ENCODE measurements at regions not wholly inside any gene's neighbourhood (a gene's known extent, or its start where the extent isn't known, plus 50 kb on each side); places are given as distances from the start of the nearest gene placed in this dataset.

GRCh38 chrX:93538575-93538974 lies 134.8 kb downstream of the NAP1L3 start:
- Histone ChIP-seq H3K4me3 (no peak overlapping the region), H3K36me3 (no peaks in the 10 kb centered on the region), H3K27ac (no peak overlapping the region), H3K4me1 (no peaks in the 10 kb centered on the region), H3K27me3 (ENCODE audit: low read depth) (no peaks in the 10 kb centered on the region), H3K9me3 (no peaks in the 10 kb centered on the region)
- DNase-seq (no peak), ATAC-seq (no peak)
- TF ChIP-seq CTCF (IDR thresholded peaks at IDR 0.05) = no peak
- intact Hi-C loops (cut with DNase I) = no loop called here

DNA sequence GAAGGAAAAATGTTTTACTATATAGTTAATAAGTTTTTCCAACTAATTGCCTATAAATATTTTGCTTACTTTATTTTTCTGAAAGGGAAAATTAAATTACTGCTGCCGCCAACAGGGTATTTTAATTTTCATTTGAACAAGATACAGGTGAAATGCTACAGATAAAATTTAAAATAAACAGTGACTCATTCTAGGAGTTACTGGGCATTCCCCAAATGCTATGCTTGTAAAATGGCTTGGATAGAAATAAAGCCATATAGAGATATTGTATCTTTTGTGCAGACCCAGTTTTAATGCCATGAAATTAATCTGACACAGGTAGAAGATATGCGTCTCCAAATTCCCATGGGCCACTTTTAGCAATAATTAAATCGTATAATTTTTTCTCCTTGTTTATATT lies 144.5 kb downstream of the NAP1L3 start:
- no peak for DNase-seq
- intact Hi-C loops (cut with DNase I) = no loop called here
- Histone ChIP-seq H3K27me3 (ENCODE audit: low read depth) (no peaks in the 10 kb centered on the region), H3K36me3 (no peaks in the 10 kb centered on the region), H3K4me3 (no peak overlapping the region), H3K4me1 (no peaks in the 10 kb centered on the region), H3K27ac (no peak overlapping the region), H3K9me3 (no peaks in the 10 kb centered on the region)
- ATAC-seq = no peak
- TF ChIP-seq CTCF (IDR thresholded peaks at IDR 0.05) = no peak
